NCI-H2196 treated with DMSO at 0.1 percent for 48 hours (cell line): ENCODE measurements at regions not wholly inside any gene's neighbourhood (a gene's known extent, or its start where the extent isn't known, plus 50 kb on each side); places are given as distances from the start of the nearest gene placed in this dataset.

Experiments
- DNase-seq: peaks from one replicate; lab custom pipeline; 2025; ENCODE audit not compliant: unreplicated experiment; lab: John Stamatoyannopoulos, UW

GRCh38 chr10:34869135-34869836 is 54.2 kb upstream of the PARD3 start:
- no peak for DNase-seq

GRCh38 chr10:34868589-34868988 is 53.5 kb upstream of the PARD3 start:
- no peak for DNase-seq

GRCh38 chr10:34866848-34867247 is 51.8 kb upstream of the PARD3 start:
- no peak for DNase-seq
